ENCODE measurements at regions not wholly inside any gene's neighbourhood (a gene's known extent, or its start where the extent isn't known, plus 50 kb on each side); places are given as distances from the start of the nearest gene placed in this dataset.

DNA sequence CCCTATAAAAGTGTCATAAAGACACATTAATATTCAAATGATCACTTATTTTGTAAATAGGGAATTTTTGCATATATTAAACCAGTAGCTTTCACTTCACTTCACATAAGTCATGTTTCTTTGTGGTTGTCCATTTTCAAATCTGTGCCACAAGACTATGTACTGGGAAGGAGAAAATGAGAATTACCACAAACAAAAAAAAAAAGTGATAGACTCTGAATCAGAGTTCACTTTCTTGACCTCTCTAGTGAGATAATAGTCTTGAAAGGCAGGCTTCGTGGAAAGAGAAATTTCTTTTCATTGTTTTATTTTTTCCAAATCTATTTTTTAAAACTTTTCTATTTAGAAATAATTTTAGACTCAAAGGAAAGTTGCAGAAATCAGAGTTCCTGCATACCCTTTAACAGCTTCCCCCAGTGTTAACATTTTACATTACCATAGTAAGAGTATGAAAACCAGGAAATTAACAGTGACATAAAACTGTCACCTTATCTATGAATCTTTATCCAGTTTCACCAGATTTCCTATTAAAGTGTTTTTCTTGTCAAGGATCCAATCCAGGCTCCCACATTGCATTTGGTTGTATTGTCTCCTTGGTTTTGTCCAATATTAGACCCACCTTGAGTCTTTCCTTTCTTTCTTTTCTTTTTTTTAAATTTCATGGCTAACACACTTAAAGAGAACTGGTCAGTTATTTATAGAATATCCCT, 215.4 kb upstream of the PGRMC2 start:
- no peak for DNase-seq

DNA sequence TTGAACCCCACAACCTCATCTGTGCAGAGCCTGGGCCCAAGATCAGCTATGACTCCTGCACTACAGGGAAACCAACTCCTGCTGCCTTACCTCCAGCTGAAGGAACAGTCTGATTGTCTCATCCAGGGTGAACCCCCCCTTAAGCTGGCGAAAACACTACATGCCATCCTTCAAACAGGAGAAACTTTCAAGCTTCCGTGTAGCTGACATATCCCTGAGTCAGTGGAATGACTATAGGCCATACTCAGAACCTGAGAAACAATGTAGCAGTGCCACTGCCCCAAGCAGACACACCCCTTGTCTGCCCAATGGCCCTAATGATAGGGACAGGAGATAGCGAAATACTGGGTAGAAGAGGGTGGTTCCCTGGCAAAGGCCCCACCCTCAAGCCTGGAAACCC, 213.6 kb upstream of the PGRMC2 start:
- no peak for DNase-seq

DNA sequence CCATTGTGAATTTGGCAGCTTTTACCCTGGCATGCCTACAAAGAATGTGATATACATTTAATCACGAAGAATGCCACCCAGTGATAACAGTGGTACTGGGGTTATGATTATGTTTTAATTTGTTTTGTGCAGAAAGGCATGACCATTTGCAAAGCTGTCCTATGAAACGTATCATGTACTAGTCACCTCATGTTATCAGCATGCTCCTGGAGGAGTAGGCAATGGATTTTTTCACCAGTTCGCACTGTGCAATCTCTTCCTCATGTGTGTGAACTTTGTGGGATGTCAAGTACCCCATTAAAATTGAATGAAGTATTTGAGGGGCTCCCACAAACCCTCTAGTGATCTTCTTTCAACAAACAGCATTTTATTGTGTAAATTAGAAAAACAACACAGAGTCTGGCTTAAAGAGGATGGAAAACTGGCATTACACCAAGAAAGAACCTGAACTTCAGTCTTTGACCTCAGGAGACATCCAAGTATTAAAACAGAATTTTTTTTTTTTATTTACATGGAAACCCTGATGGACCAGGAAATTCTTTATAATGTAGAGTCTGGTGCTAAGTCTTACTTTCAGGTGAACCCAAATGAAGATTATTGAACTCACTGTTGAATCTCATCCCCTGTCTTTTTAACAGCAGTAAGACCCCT, 200.6 kb upstream of the PGRMC2 start:
- no peak for DNase-seq

DNA sequence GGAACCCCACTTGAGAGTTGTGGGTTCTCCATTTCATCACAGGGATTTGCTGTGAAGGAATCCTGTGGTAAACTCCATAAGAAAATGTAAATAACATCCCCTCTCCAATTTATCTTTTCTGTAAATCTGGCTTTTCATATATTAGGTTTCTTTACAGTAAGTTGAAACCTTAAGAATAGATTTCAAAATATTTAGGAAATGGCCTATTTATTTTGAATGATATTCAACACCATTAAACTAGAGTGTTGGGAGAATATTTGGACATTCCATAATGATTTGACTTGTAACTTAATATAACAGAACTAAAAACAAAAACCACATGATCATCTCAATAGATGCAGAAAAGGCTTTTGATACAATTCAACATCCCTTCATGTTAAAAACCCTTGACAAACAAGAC, 197.3 kb upstream of the PGRMC2 start:
- DNase-seq = no peak

DNA sequence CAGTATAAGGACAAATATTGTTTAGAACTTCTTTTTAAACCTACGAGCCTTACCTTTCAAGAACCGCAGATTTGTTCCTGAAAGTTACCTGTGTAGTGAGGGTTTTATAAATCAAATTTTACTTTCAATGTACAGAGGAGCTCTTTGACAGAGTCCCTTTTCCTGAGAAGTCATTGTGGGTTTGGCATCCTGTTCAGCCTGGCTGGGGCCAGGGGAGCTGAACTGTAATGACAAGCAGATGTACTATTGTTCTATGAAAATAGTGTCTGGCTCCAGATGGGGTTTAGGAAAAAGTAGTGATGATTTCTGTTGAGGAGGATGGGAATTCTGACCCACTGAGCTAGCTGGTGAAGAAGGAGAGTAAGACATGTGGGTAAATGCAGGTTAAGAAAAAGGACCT, 196.2 kb upstream of the PGRMC2 start:
- no peak for DNase-seq

DNA sequence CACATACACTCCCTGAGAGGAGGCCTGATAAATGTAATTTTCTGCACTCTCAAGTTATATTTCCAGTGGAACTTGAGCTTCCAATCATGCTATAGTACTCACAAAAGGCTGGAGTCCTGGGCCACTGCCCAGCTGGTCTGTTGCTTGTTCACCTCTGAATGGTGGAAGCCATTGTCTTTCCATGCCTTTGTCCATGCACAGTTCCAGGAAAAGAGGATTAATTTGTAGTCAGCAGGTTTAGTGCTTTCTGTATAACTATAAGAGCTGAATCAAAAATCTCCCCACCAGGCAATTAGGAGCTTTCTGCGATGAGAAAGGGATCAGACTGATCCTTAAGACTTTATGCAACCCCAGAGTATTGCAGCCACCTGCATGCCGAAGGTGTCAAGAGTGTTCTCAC, 195.4 kb upstream of the PGRMC2 start:
- no peak for DNase-seq

DNA sequence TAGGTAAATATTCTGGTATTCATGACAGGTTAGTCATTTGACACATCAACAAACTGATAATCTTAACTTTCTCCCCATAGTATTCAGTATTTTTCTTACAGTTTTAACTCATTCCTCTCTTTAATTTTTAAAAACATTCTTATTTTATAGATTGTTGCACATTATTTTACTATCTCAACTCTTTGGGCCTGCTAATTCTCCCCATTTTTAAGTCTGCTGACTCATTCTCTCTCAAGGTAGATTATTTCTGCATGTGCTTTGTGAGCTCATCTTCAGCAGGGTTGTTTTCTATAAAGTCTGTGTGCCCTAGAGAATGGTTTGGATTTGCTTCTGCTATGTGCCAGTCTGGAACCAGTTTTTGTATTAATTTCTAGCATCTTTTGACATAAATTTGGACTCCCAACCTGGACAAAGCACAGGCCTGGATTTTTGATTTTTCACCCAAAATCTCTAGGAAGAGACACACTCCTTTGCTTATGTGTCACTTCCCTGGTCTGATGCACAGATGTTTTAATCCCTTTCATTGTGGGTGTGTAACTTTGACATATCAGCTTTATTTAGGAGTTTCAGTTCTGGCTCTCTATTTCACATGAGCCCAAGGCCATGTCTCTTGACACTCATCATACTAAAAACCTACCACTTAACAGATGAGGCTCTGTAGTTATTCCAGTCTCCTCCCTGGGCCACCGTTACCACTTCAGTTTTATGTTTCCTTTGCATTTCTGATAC, 194.3 kb upstream of the PGRMC2 start:
- no peak for DNase-seq

DNA sequence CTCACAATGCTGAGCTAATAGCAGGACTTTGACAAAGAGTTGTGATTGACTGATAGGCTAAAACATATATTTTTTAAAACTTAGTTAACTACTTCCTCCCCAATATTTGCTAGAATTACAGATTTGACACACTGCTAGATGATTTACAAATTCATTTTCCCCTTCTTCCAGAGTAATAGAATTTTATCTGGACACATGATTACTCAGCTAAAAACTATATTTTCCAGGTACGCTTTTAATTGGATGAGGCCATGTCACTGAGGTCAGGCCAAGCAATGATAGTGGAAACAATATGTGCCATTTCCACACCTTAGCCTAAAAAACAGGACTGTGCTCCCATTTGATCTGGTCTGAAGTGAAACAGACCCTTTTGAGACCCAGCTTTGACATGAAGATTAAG, 193.3 kb upstream of the PGRMC2 start:
- no peak for DNase-seq

DNA sequence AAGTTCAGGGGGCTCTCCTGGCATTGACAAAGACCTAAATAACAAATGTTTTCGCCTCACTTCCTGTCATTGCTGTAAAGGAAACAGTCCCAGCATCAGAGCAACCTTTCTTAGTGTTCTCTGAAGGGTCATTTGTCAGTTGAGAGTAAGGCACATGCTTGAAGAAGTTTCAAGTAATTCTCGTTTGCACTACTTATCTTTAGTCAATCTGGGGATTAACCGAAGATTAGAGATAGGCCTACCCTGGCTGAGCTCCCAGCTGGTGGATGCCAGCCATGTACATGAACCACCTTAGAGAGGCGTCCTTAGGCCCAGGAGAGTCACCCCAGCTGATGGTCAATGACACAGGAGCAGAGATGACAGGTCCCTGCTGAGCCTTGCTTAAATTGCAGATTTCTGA, 189.9 kb upstream of the PGRMC2 start:
- DNase-seq = no peak

DNA sequence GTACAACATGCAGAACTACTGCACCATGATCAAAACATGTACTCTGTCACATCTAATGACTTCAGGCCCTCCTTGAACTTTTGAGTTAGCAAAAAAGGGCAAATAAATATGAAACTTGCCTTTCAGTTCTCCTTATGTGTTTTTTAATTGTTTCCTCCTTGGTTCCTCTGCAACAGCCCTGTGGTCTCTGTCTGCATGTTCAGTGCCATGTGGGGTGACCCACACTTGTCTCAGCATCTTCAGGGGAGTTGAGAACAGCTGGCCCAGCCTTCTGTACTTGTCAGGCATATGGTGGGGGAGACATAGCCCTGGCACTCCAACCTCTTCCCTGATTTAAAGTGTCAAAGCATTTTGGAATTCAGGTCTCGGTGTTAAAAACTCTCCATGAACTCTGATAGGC, 188.0 kb upstream of the PGRMC2 start:
- no peak for DNase-seq

DNA sequence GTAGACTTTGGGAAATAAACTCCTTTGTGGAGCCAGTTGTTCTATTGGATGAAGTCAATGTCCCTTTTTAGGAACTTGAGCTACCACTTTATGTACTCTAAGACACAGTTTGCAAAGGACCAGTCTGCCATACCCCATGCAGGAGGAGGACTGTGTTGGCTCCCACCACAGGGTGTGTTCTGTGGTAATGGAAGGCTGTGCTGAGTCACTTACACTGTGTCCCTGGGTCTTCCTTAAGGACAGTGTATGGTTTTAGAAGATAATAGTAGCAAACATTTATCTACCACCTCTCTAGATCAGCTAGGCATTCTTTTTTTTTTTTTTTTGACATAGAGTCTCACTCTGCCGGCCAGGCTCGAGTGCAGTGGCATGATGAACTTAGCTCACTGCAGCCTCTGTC, 184.0 kb upstream of the PGRMC2 start:
- no peak for DNase-seq

DNA sequence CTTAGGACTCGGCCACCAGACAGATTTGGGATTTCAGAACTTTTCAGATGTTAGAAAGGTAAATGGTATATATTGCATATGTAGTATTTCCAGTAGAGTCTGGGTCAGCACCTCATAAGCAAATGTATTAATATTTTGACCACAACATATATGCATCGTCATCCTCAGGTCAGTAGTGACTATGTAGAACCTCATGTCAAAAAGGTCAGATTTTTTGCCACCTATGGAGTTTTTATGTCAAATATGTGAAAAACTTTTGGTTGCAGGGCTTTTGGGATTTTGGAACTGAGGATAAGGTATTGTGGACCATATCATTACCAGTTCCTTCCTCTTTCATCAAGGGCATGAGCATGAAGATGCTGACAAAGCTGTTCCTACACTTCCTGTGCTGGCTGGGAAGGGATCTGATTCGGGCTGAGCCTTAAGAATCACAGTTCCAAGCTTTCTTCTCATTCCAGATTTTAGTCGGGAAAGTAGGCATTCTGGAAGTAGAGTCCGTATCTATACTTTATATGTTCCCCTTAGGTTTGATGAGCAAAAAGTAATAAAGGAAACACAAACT, 183.0 kb upstream of the PGRMC2 start:
- no peak for DNase-seq

DNA sequence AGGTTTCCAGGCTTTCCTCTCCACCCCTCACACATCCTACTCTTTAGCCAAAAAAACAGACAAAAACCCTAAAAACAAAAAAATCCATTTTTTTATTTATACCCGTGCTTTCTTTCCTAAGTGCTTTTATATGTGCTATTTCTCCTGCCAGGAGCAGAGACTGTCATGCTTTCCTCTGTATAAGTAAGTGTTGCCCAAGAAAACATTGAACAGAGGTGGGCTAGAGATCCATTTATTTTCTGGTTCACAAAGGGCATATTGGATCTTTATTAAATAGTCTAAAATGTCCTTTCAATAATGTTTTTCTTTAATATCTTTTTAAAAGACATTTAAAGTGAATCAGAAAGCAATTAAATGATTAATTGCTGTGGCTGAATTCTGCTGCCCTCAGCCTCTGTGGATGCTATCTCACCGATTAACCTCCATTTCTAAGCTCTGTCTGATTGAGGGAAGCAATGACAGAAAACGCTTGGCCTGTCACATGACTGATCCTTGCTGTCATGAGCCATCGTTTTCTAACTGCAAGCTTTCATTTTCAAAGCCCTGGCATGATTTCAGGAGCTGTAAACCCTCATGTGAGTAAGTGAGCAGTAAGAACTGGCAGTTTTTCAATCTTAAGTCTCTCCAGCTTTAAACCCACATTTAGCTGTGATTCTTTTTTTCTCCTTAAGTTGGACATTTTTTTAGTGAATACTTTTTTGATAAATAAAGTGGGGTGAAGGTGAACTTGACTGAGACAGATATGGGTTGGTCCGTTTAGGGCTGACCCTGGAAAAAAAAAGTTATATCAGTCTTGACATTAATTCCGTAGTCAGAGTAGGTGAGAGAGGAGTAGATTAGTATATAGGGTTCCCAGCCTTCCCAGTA, 180.7 kb upstream of the PGRMC2 start:
- peak in 19 of 56 donors; percentile 1 to 56 (median 11) for DNase-seq

DNA sequence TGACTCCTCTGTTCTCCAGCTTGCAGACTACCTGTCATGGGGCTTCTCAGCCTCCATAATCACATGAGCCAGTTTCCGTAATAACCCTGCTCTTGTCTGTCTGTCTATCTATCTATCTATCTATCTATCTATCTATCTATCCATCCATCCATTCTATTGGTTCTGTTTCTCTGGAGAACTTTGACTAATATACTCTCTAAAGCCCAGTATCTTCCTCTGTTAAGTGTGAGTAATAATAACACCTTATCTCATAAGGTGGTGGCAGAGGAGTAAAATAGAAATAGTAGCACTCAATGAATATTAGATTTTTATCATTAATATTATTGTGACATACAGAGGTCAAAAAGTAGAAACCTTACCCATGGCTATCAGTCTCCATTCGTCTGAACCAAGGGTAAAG, 177.9 kb upstream of the PGRMC2 start:
- no peak for DNase-seq

DNA sequence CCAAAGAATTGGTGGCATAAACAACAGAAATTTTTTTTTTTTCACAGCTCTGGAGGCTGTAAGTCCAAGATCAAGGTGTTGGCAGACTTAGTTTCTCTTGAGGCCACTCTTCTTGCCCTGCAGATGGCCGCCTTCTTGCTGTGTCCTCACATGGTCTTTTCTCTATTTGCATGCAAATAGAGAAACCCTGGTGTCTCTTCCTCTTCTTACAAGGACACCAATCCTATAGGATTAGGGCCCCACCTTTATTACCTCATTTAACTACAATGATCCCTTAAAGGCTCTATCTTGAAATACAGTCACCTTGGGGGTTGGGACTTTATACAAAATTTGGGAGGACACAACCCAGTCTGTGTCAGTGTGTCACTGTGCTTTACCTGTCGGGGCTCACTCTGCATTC, 175.4 kb upstream of the PGRMC2 start:
- no peak for DNase-seq

DNA sequence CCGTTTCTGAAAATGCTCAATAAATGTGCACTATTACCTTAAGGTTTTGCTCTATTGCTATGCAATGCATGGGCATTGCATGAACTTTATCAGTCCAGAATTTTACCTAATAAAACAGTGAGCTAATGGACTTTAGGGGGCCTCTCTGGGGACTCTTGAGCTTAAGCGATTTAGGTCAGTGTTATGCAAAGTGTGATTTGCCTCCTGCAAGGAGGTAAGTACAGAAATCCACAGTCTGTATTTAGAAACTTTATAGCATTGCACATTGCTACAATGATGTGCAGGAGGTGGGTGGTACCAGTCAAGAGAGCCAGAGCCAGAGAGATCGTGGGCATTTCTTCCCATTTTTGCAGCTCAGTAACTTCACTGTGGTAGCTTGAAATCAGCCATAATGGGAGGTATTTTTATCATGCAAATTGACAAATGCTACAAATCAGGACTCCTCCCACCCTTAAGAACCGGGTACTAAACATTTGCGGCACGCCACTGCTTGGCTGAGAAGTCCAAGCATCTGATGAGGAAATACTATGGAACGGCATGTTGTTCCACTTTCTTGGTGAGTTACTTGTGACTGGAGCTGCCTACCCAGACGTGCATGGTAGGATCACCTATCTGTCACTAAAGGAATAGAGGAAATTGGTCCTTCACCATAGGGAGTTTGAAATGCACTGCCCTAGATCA, 174.6 kb upstream of the PGRMC2 start:
- peak in 4 of 56 donors; percentile 4 to 21 (median 6) for DNase-seq

DNA sequence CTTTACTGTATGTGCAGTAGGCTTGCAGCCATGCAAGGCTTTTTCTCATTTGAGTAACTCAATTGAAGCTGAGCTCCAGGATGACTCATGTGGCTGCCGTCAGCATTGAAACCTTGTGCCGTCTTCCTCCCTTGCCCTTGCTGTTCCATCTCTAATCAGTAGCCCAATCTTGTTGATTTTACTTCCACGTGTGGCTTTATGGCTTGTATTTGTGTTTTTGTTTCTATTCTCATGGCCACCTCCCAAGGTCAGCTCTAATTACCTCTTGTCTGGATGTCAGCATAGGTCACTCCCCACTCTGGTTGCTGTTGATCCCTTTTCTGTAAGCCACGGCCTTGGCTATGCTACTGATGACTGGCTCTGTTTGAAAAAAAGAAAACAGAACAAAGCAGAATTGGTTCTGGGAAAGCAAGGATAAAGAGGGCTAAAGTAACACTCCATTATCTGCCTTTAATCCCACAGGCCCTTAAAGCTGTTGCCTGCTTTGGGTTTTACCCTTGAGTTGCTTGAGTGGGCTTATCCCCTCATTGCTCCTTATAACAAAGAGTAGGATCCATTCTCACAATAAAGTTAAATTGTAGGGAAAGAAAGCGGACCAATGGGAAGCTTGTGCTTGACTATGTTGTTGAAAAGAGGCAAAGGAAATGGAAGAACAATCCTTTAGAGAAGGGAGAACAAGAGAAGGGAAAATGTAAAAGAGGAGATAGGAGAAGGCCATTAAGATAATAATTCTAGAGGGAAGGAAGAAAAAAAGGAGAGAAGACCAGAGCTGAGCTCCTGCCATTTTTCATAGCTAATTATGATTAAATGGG, 173.9 kb upstream of the PGRMC2 start:
- DNase-seq = no peak

DNA sequence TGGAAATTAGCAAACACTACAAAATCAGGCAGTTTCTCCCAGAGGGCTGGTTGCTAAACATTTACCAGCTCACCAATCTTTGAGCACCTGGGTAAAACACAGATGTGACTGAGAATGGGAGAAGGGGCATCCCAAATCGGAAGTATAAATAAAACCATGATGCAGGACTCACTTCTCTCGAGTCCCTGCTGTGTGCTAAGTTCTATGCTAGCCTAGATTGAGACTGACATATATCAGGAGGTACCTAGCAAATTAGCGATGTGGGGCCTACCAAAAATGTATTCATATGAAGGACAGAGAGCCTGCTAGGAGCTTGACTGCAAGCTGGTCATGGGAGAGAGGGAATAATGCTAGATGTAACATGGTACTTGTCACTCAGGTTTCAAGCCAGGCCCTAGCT, 171.9 kb upstream of the PGRMC2 start:
- no peak for DNase-seq

DNA sequence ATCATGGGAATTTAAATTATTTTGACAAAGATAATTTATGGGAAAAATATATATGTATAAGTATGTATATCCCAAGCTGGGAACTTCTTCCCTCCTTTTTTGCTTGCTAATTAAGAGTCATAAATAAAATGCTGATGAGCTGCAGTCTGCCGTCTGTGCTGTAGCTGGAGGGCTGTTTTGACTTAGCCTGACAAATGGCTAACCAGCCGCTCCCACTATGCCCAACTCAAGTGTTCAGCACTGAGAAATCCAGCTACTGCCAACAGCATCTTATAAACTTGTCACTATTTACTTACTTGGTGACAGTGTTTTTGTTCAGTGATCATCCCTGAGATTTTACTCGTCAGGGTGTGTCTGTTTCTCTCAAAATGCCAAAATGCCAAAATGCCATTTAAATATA, 171.2 kb upstream of the PGRMC2 start:
- DNase-seq = no peak

DNA sequence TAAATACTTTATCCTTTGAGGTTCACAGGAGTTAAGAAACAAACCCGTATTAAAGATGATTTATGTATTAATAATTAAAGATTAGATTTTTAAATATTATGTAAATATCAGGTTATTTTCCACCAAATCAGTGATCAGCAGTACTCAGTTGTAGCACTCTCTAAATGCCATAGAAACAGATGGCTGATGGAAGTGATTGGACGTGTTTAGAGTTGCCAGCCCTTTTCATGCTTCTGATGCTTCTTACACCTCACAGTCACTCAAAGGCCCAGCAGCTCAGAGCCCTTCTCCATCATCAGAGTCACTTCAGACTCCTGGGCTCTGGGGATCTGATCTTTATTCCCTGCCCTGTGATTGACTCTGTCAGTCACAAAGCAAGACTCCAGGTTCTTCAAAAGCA, 170.1 kb upstream of the PGRMC2 start:
- no peak for DNase-seq

Measured in amygdala (tissue), 56 donors.